Stimulated activated naive CD8-positive, alpha-beta T cell treated with anti-CD3 and anti-CD28 coated beads, Interleukin-15, amount 100 ng/mL, for 72 hours (primary cell): ENCODE measurements at regions not wholly inside any gene's neighbourhood (a gene's known extent, or its start where the extent isn't known, plus 50 kb on each side); places are given as distances from the start of the nearest gene placed in this dataset.
A peak's percentile ranks its signal among the peaks of the same experiment; 100 is the strongest.

Experiments
- ATAC-seq: fragments of 150-1000 bp; cut with Tn5 transposase; 2 replicates; pipeline ENCODE4 v1.10.0; 2021; ENCODE audit warnings: mild to moderate bottlenecking, moderate library complexity
- DNase-seq, 2 donors: peaks; one replicate each; pipeline ENCODE4 v3.0.0; 2021 to 2022
- H3K27ac Mint-ChIP-seq, 2 donors: one replicate each; pipeline ENCODE4 v1.8.0; 2022; ENCODE audit warnings: mild to moderate bottlenecking in 2 of 2, mixed read lengths in 2 of 2, moderate library complexity in 2 of 2
- H3K27me3 Mint-ChIP-seq: one replicate; pipeline ENCODE4 v1.8.0; 2022; ENCODE audit warnings: mixed read lengths
- H3K4me1 Mint-ChIP-seq: one replicate; pipeline ENCODE4 v1.8.0; 2022; ENCODE audit warnings: mild to moderate bottlenecking, mixed read lengths
- H3K4me3 Mint-ChIP-seq, 2 donors: one replicate each; pipeline ENCODE4 v1.8.0; 2022; ENCODE audit warnings: mild to moderate bottlenecking in 2 of 2, mixed read lengths in 2 of 2, moderate library complexity in 1 of 2
- H3K9me3 Mint-ChIP-seq, 2 donors: one replicate each; pipeline ENCODE4 v1.8.0; 2022; ENCODE audit warnings: mixed read lengths in 2 of 2

DNA sequence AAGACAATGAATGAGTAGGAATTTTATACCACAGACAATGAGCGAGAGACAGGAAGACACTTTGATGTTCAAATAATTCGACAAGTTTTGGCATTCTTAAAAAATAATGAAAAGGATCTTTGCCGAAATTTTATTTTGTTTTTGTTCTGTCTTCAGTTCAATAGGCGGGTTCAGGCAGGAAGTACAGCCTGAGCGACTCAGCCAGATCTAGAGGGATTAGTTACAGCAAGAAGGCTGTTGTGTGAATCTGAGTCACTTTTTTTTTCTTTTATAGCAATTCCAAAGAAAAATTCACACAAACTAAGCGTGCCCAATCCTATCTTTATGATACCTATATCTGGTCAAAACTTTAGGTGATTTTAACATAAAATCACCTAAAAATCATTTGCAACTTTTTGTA, 505.4 kb upstream of the FAM241A start:
- Mint-ChIP-seq H3K27ac (no peak overlapping the region), H3K4me3 (no peak overlapping the region), H3K27me3 (no peaks in the 10 kb centered on the region), H3K4me1 (no peaks in the 10 kb centered on the region), H3K9me3 (no peaks in the 10 kb centered on the region)
- DNase-seq (no peak), ATAC-seq (no peak)

DNA sequence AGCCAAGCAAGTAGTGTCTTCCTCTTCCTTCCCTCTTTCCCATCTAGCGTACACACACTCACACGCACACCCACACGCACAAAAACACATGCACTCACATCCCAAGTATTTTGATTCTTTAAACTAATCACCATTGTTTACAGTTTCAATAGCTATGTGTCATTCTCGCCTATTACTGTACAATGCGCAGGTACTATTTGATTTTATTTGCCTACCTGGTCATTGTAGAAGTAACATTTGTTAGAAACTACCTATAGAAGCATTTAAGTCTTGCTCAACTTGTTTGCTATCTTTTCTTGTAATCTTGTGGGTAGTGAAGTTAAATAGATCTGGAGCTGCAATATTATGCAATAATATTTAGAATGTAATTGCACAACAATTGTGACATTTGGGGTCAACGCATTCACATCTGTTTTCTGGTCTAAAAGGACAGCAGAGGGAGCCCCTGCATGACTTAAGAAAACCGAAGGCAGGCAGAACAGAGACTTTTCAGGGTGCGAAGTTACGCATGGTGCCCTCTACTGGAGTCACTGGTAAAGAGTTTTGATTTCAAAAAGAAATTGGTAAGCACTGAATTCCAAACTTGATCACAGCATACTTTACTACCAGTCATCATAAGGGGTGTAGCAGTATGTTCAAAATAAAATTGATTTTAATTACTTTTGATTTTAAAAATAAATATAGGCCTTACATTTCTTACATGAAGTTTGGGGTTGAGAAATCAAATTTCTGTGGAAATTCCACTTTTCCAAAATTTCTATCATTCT, 503.3 kb upstream of the FAM241A start:
- Mint-ChIP-seq H3K27me3 (no peaks in the 10 kb centered on the region), H3K27ac (no peak overlapping the region), H3K4me1 (no peaks in the 10 kb centered on the region), H3K9me3 (no peaks in the 10 kb centered on the region), H3K4me3 (no peak overlapping the region)
- ATAC-seq: peak; percentile 53
- peak; percentile 17 to 41 for DNase-seq

DNA sequence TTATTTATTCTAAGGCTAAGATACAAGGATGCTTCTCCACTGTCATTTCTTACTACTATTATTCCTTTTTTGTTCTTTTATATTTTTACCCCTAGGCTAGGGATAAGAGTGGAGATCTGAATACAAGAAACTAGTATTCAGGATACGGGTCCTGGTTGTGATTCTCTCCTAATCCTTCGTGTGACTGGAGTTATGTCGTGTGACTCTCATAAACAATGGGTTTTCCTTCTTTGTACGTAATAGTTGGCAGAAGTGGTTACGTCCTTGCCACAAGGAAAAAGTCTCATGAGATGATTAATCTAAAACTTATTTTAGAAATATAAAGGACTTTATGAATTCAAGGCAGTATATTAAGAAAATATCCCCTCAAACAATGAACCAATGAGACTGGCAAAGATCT, 497.2 kb upstream of the FAM241A start:
- no peaks in the 10 kb centered on the region for H3K27me3 Mint-ChIP-seq
- ATAC-seq (no peak), DNase-seq (no peak)
- H3K4me3 Mint-ChIP-seq: no peak overlapping the region
- no peaks in the 10 kb centered on the region for H3K9me3 Mint-ChIP-seq
- H3K27ac Mint-ChIP-seq: no peak overlapping the region
- H3K4me1 Mint-ChIP-seq: no peaks in the 10 kb centered on the region

DNA sequence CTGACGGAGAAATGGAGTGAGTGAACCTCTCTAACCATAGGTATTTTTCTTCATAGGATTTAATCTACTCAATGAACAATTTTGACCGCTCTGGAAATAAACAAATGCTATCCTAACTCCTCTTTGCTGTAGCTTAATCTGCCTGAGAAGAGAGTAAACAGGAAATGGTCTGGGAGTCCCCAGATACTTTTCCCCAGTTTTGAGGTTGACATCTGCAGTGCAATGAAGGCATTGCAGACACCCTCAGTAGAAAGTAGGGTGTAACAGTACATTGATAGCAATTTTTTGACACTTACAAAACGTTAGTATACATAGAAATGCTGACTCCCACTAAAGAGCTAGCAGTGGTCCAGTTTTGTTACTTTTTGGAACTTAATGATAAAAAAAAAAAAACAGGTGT, 495.9 kb upstream of the FAM241A start:
- Mint-ChIP-seq H3K9me3 (no peaks in the 10 kb centered on the region), H3K27me3 (no peaks in the 10 kb centered on the region), H3K27ac (no peak overlapping the region), H3K4me3 (no peak overlapping the region), H3K4me1 (no peaks in the 10 kb centered on the region)
- no peak for ATAC-seq
- DNase-seq: no peak

DNA sequence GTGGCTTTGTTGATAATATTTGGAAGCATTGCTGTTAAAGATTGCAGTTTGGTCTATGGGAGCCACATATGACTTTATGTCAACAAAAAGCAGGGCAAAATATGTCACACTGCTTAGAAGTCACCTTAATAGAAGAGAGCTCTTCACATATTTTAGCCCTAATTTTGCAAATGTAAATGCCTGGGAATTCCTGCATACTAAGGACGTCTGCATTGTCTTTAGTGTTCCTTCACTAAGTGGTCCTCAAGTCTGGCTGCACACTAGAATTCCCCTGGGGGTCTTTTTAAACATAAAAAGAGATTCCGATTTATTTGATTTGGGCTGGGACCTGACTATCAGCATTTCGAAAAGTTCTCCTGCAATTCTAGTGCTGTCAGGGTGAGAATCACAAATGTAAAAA, 495.1 kb upstream of the FAM241A start:
- H3K4me3 Mint-ChIP-seq: no peak overlapping the region
- H3K9me3 Mint-ChIP-seq: no peaks in the 10 kb centered on the region
- no peak overlapping the region for H3K27ac Mint-ChIP-seq
- no peaks in the 10 kb centered on the region for H3K4me1 Mint-ChIP-seq
- H3K27me3 Mint-ChIP-seq: no peaks in the 10 kb centered on the region
- DNase-seq (no peak), ATAC-seq (no peak)

DNA sequence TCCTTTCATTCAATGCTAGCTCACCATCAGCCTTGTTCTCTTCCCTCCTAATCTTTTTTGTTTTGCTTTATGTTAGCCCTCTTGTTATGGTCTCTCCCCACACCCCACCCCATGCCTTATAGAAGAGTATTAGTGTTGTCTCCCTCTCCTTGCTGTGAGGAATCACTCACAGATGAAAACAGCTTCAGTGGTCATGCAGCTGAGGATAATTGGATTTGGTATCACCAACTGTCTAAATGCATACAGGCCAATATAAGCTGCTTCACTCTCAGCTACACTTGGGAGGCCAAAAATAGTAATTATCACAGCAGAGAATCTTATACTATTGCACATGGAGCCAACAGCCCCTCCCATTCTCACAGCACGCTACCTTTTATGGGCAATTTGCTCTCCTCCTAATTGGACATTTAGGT, 494.6 kb upstream of the FAM241A start:
- ATAC-seq: no peak
- Mint-ChIP-seq H3K9me3 (no peaks in the 10 kb centered on the region), H3K27ac (no peak overlapping the region)

DNA sequence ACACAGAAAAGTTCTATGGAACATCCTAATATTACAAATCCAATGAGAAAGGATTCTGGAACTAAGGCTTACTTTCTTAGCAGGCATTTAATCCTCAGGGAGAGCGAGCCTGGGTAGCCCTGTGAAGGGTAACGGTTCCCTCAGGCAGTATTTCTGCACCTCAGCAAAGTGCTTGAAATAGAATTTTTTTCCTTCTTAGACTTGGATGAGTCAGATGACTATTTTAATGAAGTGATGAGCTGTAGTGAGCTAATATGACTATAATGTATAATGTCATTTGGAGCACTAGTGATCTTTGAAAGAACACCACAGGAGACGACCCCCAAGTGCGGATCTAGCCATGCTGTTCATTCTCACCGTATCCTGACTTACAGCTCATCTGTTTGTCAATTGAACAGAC, 493.0 kb upstream of the FAM241A start:
- no peaks in the 10 kb centered on the region for H3K4me1 Mint-ChIP-seq
- H3K9me3 Mint-ChIP-seq: no peaks in the 10 kb centered on the region
- no peak overlapping the region for H3K27ac Mint-ChIP-seq
- no peak for DNase-seq
- no peak overlapping the region for H3K4me3 Mint-ChIP-seq
- ATAC-seq: no peak
- H3K27me3 Mint-ChIP-seq: no peaks in the 10 kb centered on the region

More for the DNA sequence above, 494.6 kb upstream of the FAM241A start:
- DNase-seq: no peak
- H3K4me3 Mint-ChIP-seq: no peak overlapping the region
- H3K27me3 Mint-ChIP-seq: no peaks in the 10 kb centered on the region
- H3K4me1 Mint-ChIP-seq: no peaks in the 10 kb centered on the region

DNA sequence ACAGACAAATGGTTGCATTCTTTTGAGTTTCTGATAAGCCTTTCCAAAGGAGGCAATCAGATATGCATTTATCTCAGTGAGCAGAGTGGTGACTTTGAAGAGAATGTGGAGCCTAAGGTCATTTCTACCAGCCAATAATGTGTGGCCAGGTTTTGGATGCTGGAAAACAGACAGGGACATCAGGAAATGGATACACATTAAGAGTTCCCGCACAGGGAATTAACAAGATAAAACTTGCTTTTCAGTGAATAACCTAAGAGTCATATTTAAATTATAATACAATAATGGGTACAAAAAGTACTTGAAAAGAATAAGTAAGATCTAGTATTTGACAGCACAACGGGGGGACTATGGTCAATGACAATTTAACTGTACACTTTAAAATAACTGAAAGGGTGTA, 492.3 kb upstream of the FAM241A start:
- no peak overlapping the region for H3K27ac Mint-ChIP-seq
- no peaks in the 10 kb centered on the region for H3K9me3 Mint-ChIP-seq
- no peaks in the 10 kb centered on the region for H3K4me1 Mint-ChIP-seq

DNA sequence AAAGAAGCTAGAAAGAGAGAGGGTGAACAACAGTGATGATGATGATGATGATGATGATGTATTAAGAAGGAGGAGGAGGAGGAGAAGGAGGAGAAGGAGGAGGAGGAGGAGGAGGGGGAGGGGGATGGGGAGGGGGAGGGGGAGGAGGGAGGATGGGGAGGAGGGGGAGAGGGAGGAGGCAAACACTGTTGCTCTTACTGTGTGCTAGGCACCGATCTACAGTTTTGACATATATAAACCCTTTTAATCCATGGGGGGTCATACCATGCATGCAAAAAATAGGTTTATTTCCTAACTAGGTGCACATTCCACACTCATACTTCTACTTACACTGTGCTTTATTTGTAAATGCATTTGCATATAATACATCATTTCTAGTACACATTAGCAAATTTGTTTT, 482.8 kb upstream of the FAM241A start:
- peak; percentile 42 for ATAC-seq
- Mint-ChIP-seq H3K4me1 (no peaks in the 10 kb centered on the region), H3K27me3 (no peaks in the 10 kb centered on the region), H3K9me3 (peaks cover 5 to 10% of the 10 kb centered on the region in 2 donors), H3K4me3 (no peak overlapping the region), H3K27ac (no peak overlapping the region)
- DNase-seq: no peak

More for the DNA sequence above, 492.3 kb upstream of the FAM241A start:
- Mint-ChIP-seq H3K4me3 (no peak overlapping the region), H3K27me3 (no peaks in the 10 kb centered on the region)
- no peak for DNase-seq
- no peak for ATAC-seq

DNA sequence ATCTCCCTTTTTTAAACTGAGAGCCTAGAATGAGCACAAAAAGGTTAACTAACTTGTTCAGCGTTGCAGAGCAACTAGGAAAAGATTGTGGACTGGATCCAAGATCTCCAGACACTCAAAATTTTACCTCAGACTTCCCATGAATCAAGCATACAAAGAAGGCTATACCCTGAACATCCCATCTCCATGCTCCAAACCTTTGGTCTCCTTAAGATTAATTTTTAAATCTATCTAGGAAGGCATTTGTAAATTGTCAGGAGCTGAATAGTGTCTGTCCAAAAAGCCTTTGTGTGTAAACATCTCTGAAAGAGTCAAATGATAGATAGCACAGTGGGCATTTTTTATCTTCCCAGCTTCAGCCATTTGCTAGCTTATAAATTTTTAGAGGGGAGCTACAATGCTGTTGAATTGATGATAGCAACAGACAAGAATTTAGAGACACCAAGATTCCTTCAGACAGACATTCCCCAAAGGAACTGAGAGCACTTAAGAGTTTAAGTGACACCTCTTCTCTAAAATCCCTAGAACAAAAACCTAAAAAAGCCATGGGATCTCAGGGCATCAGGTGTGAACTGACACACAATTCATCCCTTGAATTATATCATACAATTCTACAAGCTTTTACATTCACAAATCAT, 480.8 kb upstream of the FAM241A start:
- DNase-seq (no peak), ATAC-seq (no peak)
- Mint-ChIP-seq H3K9me3 (peaks cover 5 to 10% of the 10 kb centered on the region in 2 donors), H3K27ac (no peak overlapping the region), H3K4me1 (no peaks in the 10 kb centered on the region), H3K27me3 (no peaks in the 10 kb centered on the region), H3K4me3 (no peak overlapping the region)

DNA sequence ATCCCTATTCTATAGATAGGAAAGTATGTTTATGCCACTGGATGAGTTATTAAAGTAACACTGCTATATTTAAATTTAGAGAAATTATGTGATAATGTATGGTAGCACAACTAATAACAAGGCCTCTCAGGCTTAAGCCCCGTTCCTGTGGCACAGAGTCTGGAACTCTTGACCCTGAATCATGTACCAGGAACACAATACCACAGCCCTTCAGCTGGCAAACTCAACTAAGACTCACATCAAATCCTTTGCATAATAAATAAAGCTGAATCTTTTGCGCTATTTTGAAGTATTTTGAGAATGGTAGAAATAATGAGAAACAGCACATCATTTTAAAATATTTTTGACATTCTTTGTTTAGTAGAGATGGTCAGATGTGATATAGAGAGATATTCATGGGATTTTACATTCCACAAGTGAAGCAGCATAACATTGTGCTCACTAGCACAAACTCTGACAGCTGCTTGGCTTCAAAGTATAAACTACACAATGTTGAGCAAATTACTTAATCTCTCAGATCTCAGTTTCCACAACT, 478.4 kb upstream of the FAM241A start:
- Mint-ChIP-seq H3K4me3 (no peak overlapping the region), H3K27me3 (no peaks in the 10 kb centered on the region), H3K4me1 (no peaks in the 10 kb centered on the region), H3K9me3 (peaks cover 5 to 8% of the 10 kb centered on the region in 2 donors), H3K27ac (no peak overlapping the region)
- ATAC-seq (no peak), DNase-seq (no peak)

DNA sequence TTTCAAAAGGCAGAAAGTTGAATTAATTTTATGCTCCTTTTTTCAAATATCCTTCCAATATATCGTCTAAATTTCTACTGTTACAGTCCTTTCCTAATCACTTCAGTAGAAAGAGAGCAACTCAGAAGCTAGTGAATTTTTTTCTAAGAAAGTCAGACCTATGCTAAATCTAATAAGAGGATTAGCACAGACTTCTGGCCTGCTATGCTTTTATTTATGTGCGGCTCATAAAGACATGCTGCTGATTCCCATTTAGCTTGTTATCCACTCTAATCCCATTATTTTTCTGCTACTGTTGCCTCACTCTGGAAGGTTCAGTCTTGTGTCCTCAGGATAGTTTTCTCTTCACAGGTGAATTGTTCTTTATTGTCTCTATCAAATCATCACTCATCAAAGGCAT, 473.5 kb upstream of the FAM241A start:
- ATAC-seq (no peak), DNase-seq (no peak)
- Mint-ChIP-seq H3K27ac (no peak overlapping the region), H3K4me3 (no peak overlapping the region), H3K27me3 (no peaks in the 10 kb centered on the region), H3K4me1 (no peaks in the 10 kb centered on the region), H3K9me3 (no peaks in the 10 kb centered on the region)

DNA sequence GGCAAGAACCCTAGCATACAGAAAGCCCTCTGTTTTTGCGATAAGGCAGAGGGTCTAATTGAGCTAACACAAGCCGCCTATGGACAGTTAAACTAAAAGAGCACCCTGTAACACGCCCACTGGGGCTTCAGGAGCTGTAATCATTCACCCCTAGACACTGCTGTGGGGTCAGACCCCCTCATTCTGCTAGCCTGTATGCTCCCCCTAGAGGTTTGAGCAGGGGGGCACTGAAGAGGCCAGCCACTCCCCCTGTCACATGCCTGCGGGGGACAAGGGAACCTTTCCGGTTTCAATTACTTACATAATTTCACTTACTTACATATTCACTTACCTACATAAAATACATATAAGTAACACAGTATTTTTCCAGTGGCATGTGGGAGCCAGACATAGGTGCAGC, 469.5 kb upstream of the FAM241A start:
- H3K4me3 Mint-ChIP-seq: no peak overlapping the region
- ATAC-seq (no peak), DNase-seq (no peak)
- H3K9me3 Mint-ChIP-seq: no peaks in the 10 kb centered on the region
- H3K27ac Mint-ChIP-seq: no peak overlapping the region
- H3K27me3 Mint-ChIP-seq: no peaks in the 10 kb centered on the region
- no peaks in the 10 kb centered on the region for H3K4me1 Mint-ChIP-seq

DNA sequence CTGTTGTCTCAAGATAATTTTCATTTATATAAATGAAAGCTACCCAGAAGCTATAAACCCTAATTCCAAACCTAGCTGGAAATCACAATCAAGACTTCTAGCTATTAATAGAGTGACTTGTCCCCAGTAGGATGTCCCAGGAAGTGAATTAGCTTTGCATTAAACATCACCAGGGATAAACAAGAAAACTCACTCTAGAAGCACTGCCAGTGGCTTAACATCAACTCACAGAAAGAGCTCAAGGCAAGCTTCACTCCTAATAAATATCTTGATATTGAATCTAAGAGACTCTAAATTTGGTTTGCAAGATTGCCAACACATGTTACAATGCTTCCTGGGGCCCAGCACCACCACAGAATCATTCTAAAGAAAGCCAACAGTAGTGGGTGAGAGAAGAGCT, 468.7 kb upstream of the FAM241A start:
- Mint-ChIP-seq H3K4me1 (no peaks in the 10 kb centered on the region), H3K27me3 (no peaks in the 10 kb centered on the region), H3K9me3 (no peaks in the 10 kb centered on the region), H3K4me3 (no peak overlapping the region), H3K27ac (no peak overlapping the region)
- ATAC-seq (no peak), DNase-seq (no peak)

DNA sequence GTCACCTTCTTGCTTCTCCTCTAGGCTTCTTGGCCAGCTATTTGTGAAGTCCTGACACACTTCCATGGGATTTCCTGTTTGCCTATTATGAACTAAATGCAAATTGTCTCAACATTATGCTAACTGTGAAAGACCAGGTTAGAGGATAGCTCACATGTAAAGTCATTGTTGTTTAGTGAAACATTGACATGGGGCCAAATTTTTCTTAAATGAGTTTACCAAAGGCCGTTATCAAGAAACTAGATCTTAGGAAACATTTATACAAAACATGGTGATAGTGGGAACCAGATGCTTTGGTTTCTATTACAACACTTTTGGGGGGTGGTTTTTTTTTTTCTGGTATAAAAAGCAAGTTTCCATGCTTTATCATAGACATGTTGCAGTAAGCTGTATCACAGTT, 466.8 kb upstream of the FAM241A start:
- no peak overlapping the region for H3K27ac Mint-ChIP-seq
- H3K4me3 Mint-ChIP-seq: no peak overlapping the region
- no peaks in the 10 kb centered on the region for H3K4me1 Mint-ChIP-seq
- no peak for ATAC-seq
- DNase-seq: no peak
- no peaks in the 10 kb centered on the region for H3K27me3 Mint-ChIP-seq
- no peaks in the 10 kb centered on the region for H3K9me3 Mint-ChIP-seq

DNA sequence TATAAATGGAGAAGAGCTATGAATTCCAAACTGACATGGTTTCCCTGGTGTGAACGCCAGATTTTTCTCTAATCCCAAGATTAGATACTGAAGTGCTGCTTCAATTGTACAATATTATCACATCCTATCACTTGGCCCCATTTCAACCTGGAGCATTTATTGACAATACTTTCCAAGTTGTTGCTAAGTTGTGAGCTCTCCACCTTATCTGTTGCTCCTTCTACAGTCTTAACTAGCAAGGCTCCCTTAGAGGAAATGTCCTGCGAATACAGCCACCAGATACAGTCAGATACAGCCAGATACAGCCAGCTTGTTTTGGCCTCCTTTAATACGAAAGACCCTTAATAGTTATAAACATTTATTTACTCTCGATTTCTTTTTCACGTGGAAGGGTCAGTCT, 466.3 kb upstream of the FAM241A start:
- H3K27ac Mint-ChIP-seq: no peak overlapping the region
- H3K4me1 Mint-ChIP-seq: no peaks in the 10 kb centered on the region
- no peaks in the 10 kb centered on the region for H3K9me3 Mint-ChIP-seq
- DNase-seq (no peak), ATAC-seq (no peak)
- H3K4me3 Mint-ChIP-seq: no peak overlapping the region
- no peaks in the 10 kb centered on the region for H3K27me3 Mint-ChIP-seq
